ENCODE measurements at regions not wholly inside any gene's neighbourhood (a gene's known extent, or its start where the extent isn't known, plus 50 kb on each side); places are given as distances from the start of the nearest gene placed in this dataset.
A peak's percentile ranks its signal among the peaks of the same experiment; 100 is the strongest.
"Not testable (repeated sequence)": the region's sequence is repeated elsewhere in the genome, so short reads cannot be mapped to it uniquely, and the experiment has no call there.

DNA sequence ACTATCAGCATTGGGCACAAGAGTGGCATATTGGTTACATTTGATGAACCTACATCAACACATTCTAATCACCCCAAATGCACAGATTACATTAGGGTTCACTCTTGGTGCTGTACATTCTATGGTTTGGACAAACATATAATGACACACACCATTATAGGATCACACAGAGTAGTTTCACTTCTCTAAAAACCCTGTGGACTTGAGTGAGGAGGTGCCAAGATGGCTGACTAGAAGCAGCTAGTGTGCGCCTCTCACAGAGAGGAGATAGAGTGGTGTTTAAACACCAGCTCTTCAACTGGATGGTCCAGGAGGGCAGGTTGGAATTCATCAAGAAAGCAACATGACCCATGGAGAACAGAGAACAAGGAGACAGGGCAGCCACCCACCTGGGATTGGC lies 265.6 kb downstream of the TDRD3 start:
- Histone ChIP-seq H3K4me3 (no peak overlapping the region), H3K27ac (no peak overlapping the region), H3K9me3 (no peaks in the 10 kb centered on the region), H3K27me3 (no peaks in the 10 kb centered on the region), H3K36me3 (no peaks in the 10 kb centered on the region), H3K4me1 (no peaks in the 10 kb centered on the region)
- DNase-seq: no peak
- TF ChIP-seq, protein P1, sequence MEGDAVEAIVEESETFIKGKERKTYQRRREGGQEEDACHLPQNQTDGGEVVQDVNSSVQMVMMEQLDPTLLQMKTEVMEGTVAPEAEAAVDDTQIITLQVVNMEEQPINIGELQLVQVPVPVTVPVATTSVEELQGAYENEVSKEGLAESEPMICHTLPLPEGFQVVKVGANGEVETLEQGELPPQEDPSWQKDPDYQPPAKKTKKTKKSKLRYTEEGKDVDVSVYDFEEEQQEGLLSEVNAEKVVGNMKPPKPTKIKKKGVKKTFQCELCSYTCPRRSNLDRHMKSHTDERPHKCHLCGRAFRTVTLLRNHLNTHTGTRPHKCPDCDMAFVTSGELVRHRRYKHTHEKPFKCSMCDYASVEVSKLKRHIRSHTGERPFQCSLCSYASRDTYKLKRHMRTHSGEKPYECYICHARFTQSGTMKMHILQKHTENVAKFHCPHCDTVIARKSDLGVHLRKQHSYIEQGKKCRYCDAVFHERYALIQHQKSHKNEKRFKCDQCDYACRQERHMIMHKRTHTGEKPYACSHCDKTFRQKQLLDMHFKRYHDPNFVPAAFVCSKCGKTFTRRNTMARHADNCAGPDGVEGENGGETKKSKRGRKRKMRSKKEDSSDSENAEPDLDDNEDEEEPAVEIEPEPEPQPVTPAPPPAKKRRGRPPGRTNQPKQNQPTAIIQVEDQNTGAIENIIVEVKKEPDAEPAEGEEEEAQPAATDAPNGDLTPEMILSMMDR (IDR thresholded peaks at IDR 0.05): no peak
- no peak for TF ChIP-seq POLR2A (IDR thresholded peaks at IDR 0.05)
- WGBS, 2 donors: 100% methylated on average over 1 of the region's 1 CpG
- intact Hi-C loops (cut with DNase I): no loop called here

DNA sequence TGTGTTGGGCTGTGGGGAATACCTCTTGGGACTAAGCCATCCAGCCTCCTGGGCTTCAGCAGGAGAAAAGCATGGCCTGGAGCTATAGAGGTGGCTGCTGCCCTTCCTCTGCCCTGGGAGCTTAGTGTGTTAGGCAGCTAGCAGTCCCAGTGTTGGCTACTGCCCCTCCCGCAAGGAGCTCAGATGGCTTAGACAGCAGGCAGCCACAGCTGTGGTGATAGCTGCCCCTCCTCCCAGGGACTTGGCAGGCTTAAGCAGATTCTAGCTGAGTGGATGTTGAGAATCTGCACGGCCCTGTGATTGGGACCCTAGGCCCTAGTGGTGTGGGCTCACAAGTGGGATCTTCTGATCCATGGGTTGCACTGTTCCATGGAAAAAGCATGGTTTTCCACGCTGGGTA lies 264.5 kb downstream of the TDRD3 start:
- Histone ChIP-seq H3K4me1 (no peaks in the 10 kb centered on the region), H3K9me3 (no peaks in the 10 kb centered on the region), H3K27me3 (no peaks in the 10 kb centered on the region), H3K36me3 (no peaks in the 10 kb centered on the region), H3K27ac (no peak overlapping the region), H3K4me3 (no peak overlapping the region)
- 74% methylated on average over 2 of the region's 3 CpGs; no CpG with 5 or more reads in 1 of the 2 donors for WGBS, 2 donors
- intact Hi-C loops (cut with DNase I): no loop called here
- TF ChIP-seq, protein P1 (IDR thresholded peaks at IDR 0.05): no peak
- no peak for TF ChIP-seq POLR2A (IDR thresholded peaks at IDR 0.05)
- no peak for DNase-seq

DNA sequence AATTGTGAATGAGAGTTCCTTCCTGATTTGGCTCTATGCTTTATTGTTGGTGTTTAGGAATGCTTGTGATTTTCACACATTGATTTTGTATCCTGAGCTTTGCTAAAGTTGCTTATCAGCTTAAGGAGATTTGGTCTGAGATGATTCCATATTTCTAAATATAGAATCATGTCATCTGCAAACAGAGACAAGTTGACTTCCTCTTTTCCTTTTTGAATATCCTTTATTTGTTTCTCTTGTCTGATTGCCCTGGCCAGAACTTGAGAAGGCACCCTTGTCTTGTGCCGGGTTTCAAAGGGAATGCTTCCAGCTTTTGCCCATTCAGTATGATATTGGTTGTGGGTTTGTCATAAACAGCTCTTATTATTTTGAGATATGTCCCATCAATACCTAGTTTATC lies 260.6 kb downstream of the TDRD3 start:
- H3K27me3 ChIP-seq; H3K9me3 ChIP-seq; intact Hi-C loops (cut with DNase I); H3K27ac ChIP-seq; DNase-seq; H3K4me1 ChIP-seq; H3K36me3 ChIP-seq; H3K4me3 ChIP-seq: not testable (repeated sequence)
- 71 to 80% methylated on average over 1 of the region's 1 CpG for WGBS, 2 donors

DNA sequence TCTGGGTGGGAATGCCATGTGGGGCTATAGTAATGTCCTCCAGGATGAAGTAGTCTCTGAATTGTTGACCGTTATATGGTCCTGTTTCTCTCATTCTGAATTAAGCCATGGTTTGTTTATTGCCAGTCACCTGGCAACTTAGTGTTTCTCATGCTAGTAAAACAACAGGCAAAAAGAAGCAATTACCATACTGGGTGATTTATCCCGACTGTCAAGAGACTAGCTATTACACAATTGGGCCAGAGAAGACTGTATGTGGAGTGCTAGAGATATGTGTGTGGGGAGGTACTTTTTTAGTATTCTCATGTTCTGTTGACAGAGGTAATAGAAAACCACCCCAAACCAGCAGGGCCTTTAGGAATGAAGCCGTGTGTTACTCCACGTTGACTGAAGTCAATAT lies 258.2 kb downstream of the TDRD3 start:
- WGBS, 2 donors: 60 to 75% methylated on average over 4 of the region's 4 CpGs
- no peak for DNase-seq
- TF ChIP-seq, protein P1 (IDR thresholded peaks at IDR 0.05): no peak
- no peak for TF ChIP-seq POLR2A (IDR thresholded peaks at IDR 0.05)

DNA sequence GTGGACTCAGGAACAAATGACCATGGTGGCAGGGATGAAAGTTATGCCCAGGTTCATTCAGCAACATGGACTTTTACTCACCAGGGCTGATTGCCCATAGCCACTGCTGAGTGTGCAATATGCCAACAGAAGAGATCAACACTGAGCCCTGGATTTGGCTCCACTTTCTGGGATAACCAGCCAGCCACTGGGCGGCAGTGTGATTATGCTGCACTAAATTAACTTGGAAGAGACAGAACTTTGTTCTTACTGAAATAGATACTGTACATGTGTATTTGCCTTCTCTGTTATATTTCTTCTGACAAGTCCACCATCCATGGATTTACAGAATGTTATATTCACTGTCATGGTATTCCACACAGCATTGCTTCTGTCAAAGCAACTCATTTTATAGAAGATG lies 257.4 kb downstream of the TDRD3 start:
- intact Hi-C loops (cut with DNase I): no loop called here
- Histone ChIP-seq H3K9me3 (no peaks in the 10 kb centered on the region), H3K27ac (no peak overlapping the region), H3K4me1 (no peaks in the 10 kb centered on the region), H3K36me3 (no peaks in the 10 kb centered on the region), H3K4me3 (no peak overlapping the region), H3K27me3 (no peaks in the 10 kb centered on the region)
- DNase-seq: no peak
- 11 to 20% methylated on average over 1 of the region's 1 CpG for WGBS, 2 donors
- TF ChIP-seq POLR2A (IDR thresholded peaks at IDR 0.05): no peak
- TF ChIP-seq, protein P1 (IDR thresholded peaks at IDR 0.05): peak in 4 of 6 experiments; percentile 24 to 57 (median 44)

More for the DNA sequence above, 258.2 kb downstream of the TDRD3 start:
- Histone ChIP-seq H3K9me3 (no peaks in the 10 kb centered on the region), H3K36me3 (no peaks in the 10 kb centered on the region), H3K4me1 (no peaks in the 10 kb centered on the region), H3K4me3 (no peak overlapping the region), H3K27me3 (no peaks in the 10 kb centered on the region), H3K27ac (no peak overlapping the region)
- intact Hi-C loops (cut with DNase I): no loop called here

DNA sequence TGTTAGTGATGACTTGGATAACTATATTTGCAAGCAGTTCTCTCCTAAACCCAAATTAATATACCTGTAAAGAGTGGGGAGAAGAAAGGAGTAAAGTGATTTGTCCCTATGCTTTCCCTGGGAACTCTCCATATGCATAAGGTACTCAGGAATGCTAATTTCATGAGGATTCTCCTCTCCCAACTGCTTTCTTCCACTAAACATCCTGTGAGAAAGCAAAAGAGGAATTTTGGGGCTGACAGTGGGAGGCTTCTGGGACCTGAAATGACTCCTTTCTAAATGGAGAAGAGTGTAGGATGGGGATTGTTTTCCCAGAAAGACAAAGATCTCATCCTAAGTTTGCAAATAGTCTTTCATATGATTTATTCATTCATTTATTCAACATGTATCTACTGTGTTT lies 250.5 kb downstream of the TDRD3 start:
- Histone ChIP-seq H3K4me3 (no peak overlapping the region), H3K27me3 (no peaks in the 10 kb centered on the region), H3K9me3 (no peaks in the 10 kb centered on the region), H3K27ac (no peak overlapping the region), H3K4me1 (no peaks in the 10 kb centered on the region), H3K36me3 (no peaks in the 10 kb centered on the region)
- intact Hi-C loops (cut with DNase I): no loop called here
- DNase-seq: no peak
- TF ChIP-seq POLR2A (IDR thresholded peaks at IDR 0.05): no peak
- TF ChIP-seq, protein P1 (IDR thresholded peaks at IDR 0.05): no peak

All from esophagus squamous epithelium (tissue), 5 donors.